ENCODE measurements at regions not wholly inside any gene's neighbourhood (a gene's known extent, or its start where the extent isn't known, plus 50 kb on each side); places are given as distances from the start of the nearest gene placed in this dataset.
"Not testable (repeated sequence)": the region's sequence is repeated elsewhere in the genome, so short reads cannot be mapped to it uniquely, and the experiment has no call there.

DNA sequence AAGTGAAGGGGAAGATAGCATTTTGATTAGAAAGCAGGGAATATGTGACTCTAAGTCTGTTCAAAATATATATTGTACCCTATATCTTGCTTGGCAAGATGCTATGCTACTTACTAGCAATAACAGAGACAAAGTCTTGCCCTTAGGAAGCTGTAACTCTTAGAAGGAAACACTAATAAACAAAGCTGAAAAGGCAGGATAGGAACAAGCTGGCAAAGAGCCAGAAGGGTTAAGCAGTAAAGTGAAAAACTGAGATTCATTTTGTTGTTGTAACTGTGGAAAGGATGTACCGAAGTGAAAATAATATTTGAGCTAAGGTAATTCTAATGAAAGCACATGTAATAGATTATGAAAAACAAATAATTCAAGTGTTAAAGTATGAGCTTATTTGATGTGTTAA, 527.1 kb upstream of the FLRT2 start:
- CTCF ChIA-PET, result interaction anchor here (0.5 to 0.6 kb wide), 2 partner anchors 28 to 1035 kb away, joined by 3 read pairs; no protein-coding TSS in a partner anchor

DNA sequence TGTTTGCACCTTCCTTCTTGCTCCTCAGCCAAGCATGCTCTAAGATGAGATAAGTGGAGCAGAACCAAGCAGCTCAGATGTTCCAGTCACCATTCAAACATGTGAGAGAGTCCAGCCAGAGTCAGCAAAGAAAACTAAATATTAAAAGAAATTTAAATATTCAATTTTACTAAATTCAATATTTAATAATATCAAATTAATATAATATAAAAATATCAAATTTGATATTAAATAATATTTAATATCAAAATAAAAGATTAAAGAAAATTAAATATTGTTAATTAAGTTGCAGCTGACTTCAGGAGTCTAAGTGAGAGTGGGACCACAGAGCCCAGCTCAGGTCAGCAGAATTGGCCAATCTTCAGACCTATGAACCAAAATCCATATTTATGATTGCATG, 526.1 kb upstream of the FLRT2 start:
- no peak for TF ChIP-seq TARDBP (IDR thresholded peaks at IDR 0.05)
- no peak for TF ChIP-seq SP1 (IDR thresholded peaks at IDR 0.05)
- TF ChIP-seq CTBP1 (IDR thresholded peaks at IDR 0.05; ENCODE audit: borderline replicate concordance), result no peak
- no peak for TF ChIP-seq FOXM1 (IDR thresholded peaks at IDR 0.05; ENCODE audit: borderline replicate concordance)
- no peak for TF ChIP-seq HDGF (IDR thresholded peaks at IDR 0.05; ENCODE audit: borderline replicate concordance)
- no peak for TF ChIP-seq NFRKB (IDR thresholded peaks at IDR 0.05)
- no peak for TF ChIP-seq LEF1 (IDR thresholded peaks at IDR 0.05; ENCODE audit: borderline replicate concordance)
- TF ChIP-seq ELF4 (IDR thresholded peaks at IDR 0.05), result no peak
- ChIA-PET CTCF (no interaction called here), POLR2A (no interaction called here)
- no peak for DNase-seq (ENCODE audit: extremely low spot score)

More for the DNA sequence above, 527.1 kb upstream of the FLRT2 start:
- no peak for DNase-seq (ENCODE audit: extremely low spot score)
- no peak for TF ChIP-seq CTBP1 (IDR thresholded peaks at IDR 0.05; ENCODE audit: borderline replicate concordance)
- POLR2A ChIA-PET, result no interaction called here

DNA sequence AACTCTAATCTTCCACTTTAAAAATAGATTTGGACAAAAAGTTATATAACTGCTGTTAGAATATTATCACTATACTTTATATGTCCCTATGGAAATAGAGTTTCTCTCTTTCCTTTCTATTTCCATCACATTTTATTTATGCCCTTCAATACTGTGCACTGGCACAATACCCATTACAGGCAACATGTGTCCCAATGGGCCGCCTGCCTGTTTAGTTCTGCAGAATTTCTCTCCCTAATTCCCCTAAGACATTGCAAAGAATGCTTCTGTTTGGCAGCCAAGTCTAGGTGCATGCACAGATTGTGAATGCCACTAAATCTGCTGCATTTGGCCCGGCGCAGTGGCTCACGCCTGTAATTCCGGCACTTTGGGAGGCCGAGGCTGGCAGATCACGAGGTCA, 520.4 kb upstream of the FLRT2 start:
- TF ChIP-seq ZNF384 (IDR thresholded peaks at IDR 0.05), result no peak
- no peak for TF ChIP-seq TARDBP (IDR thresholded peaks at IDR 0.05)
- TF ChIP-seq NFRKB (IDR thresholded peaks at IDR 0.05), result no peak
- no peak for TF ChIP-seq FOXM1 (IDR thresholded peaks at IDR 0.05; ENCODE audit: borderline replicate concordance)
- TF ChIP-seq FOXA1 (IDR thresholded peaks at IDR 0.05), result no peak
- no peak for TF ChIP-seq ELF4 (IDR thresholded peaks at IDR 0.05)
- TF ChIP-seq HDGF (IDR thresholded peaks at IDR 0.05; ENCODE audit: borderline replicate concordance), result no peak
- no peak for TF ChIP-seq SP1 (IDR thresholded peaks at IDR 0.05)
- TF ChIP-seq CTBP1 (IDR thresholded peaks at IDR 0.05; ENCODE audit: borderline replicate concordance), result no peak
- POLR2A ChIA-PET, result no interaction called here
- CTCF ChIA-PET, result no interaction called here
- no peak for DNase-seq (ENCODE audit: extremely low spot score)

DNA sequence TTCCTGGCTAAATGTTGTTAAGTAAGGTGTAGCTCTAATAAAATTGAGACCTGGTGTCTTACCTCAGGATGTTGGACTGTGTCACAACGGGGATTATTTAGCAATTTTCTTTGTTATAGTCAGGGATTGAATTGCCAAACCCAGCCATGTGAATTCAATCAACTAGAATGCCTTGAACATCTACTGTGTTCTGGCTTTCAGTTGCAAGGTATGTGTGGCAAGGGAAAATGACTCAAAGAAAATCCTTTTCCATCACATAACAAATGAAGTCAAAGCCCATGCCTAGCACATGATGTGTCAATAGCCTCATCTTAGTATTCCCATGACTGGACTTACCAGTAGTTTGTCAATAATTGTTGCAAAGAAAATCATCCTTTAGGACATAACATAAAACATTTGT, 519.8 kb upstream of the FLRT2 start:
- no peak for DNase-seq (ENCODE audit: extremely low spot score)
- ChIA-PET POLR2A (no interaction called here), CTCF (interaction anchor here (0.5 kb wide), 1 partner anchor 1757 kb away, joined by 3 read pairs; no protein-coding TSS in a partner anchor)
- TF ChIP-seq NFRKB (IDR thresholded peaks at IDR 0.05), result no peak
- no peak for TF ChIP-seq FOXA1 (IDR thresholded peaks at IDR 0.05)
- no peak for TF ChIP-seq LEF1 (IDR thresholded peaks at IDR 0.05; ENCODE audit: borderline replicate concordance)
- no peak for TF ChIP-seq SUZ12 (IDR thresholded peaks at IDR 0.05)
- TF ChIP-seq FOXM1 (IDR thresholded peaks at IDR 0.05; ENCODE audit: borderline replicate concordance), result no peak
- TF ChIP-seq BHLHE40 (IDR thresholded peaks at IDR 0.05; ENCODE audit: borderline replicate concordance), result no peak

DNA sequence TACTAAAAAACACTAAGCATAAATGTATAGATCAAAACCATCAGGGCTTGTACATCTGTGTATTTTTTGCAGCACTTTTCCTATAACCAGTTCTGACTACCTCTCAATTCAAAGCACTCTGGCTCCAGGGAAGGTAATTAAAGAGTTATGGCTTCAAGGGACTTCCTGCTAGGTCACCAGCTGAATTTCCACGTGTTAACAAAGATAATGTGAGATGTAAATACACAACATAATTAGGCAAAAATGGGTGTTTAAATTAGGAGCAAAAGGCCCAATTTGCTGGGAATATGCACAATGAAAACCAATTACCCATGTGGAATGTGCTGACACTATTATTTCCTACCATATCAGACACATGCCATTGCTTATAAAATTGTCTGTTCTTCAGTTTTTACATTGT, 513.4 kb upstream of the FLRT2 start:
- DNase-seq (ENCODE audit: extremely low spot score), result no peak
- CTCF ChIA-PET, result no interaction called here

DNA sequence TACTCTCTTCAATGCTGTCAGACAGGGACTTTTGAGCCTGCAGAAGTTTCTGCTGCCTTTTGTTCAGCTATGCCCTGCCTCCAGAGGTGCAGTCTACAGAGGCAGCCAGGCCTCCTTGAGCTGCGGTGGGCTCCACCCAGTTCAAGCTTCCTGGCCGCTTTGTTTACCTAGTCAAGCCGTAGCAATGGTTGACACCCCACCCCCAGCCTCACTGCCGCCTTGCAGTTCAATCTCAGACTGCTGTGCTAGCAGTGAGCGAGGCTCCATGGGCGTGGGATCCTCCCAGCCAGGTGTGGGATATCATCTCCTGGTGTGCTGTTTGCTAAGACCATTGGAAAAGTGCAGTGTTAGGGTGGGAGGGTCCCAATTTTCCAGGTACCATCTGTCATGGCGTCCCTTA, 506.1 kb upstream of the FLRT2 start:
- DNase-seq (ENCODE audit: extremely low spot score); POLR2A ChIA-PET; CTCF ChIA-PET: not testable (repeated sequence)

More for the DNA sequence above, 513.4 kb upstream of the FLRT2 start:
- POLR2A ChIA-PET, result no interaction called here
- no peak for TF ChIP-seq ELF4 (IDR thresholded peaks at IDR 0.05)

DNA sequence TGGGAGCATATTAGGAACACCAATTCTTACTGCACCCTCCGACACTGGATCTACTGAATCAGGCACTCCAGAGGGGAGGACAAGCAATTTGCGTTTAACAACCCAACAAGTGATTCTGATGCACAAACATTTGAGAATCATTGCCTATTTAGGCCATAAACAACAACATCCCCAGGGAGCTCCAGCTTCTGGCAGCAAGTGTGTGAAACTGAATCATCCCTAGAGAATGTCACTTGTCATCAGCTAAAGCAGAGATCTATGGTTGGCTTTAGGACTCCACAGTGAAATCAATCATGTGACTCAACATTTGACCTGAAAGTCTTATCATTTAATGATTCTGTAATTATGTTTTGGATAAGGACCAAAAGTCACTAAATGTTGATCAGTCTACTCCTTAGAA, 505.0 kb upstream of the FLRT2 start:
- POLR2A ChIA-PET, result no interaction called here
- CTCF ChIA-PET, result no interaction called here
- no peak for DNase-seq (ENCODE audit: extremely low spot score)
- no peak for TF ChIP-seq SP1 (IDR thresholded peaks at IDR 0.05)
- TF ChIP-seq FOXM1 (IDR thresholded peaks at IDR 0.05; ENCODE audit: borderline replicate concordance), result no peak
- no peak for TF ChIP-seq FOXA1 (IDR thresholded peaks at IDR 0.05)
- no peak for TF ChIP-seq LEF1 (IDR thresholded peaks at IDR 0.05; ENCODE audit: borderline replicate concordance)
- TF ChIP-seq HDGF (IDR thresholded peaks at IDR 0.05; ENCODE audit: borderline replicate concordance), result no peak
- TF ChIP-seq SUZ12 (IDR thresholded peaks at IDR 0.05), result no peak
- no peak for TF ChIP-seq ARNT (IDR thresholded peaks at IDR 0.05)
- TF ChIP-seq, protein P1, sequence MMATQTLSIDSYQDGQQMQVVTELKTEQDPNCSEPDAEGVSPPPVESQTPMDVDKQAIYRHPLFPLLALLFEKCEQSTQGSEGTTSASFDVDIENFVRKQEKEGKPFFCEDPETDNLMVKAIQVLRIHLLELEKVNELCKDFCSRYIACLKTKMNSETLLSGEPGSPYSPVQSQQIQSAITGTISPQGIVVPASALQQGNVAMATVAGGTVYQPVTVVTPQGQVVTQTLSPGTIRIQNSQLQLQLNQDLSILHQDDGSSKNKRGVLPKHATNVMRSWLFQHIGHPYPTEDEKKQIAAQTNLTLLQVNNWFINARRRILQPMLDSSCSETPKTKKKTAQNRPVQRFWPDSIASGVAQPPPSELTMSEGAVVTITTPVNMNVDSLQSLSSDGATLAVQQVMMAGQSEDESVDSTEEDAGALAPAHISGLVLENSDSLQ (IDR thresholded peaks at IDR 0.05), result no peak
- TF ChIP-seq CTBP1 (IDR thresholded peaks at IDR 0.05; ENCODE audit: borderline replicate concordance), result no peak
- TF ChIP-seq FOXK2 (IDR thresholded peaks at IDR 0.05), result no peak
- TF ChIP-seq ZNF384 (IDR thresholded peaks at IDR 0.05), result no peak
- TF ChIP-seq NFRKB (IDR thresholded peaks at IDR 0.05), result no peak
- no peak for TF ChIP-seq TARDBP (IDR thresholded peaks at IDR 0.05)
- no peak for TF ChIP-seq ELF4 (IDR thresholded peaks at IDR 0.05)
- no peak for TF ChIP-seq BHLHE40 (IDR thresholded peaks at IDR 0.05; ENCODE audit: borderline replicate concordance)
- TF ChIP-seq L3MBTL2 (conservative IDR thresholded peaks at IDR 0.05), result no peak

DNA sequence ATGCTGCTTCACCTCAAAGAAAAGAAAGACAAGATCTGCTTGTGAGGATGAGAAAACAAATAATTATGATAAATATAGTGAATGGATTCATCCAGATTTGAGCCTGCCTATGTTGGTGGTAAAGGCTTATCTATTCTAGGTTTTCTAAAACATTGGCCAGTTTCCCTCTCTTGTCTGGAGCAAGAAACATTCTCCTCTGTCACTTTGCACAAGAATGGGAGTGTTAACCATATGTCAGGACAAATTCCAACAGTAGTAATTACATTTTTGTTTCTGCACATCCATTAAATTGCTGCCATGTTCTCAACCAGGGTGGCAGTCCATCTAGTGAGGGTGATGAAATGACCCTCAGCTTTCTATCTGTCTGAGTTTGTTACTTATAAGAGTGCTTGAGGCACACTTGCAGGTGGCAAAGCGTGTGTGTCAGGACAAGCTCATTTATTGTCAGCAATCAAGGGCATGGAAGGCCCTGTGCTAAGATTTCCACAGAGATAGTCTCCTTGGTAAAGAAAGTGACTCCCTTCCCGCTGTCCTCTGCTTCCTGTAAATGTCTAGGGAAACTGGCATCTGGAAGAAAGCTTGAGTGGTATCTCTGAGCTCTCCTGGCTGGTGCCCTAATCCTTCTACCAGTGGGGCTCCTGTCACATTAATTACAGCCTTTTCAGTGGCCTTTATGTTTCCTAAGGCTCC, 502.1 kb upstream of the FLRT2 start:
- TF ChIP-seq SP1 (IDR thresholded peaks at IDR 0.05), result no peak
- TF ChIP-seq, protein P1 (IDR thresholded peaks at IDR 0.05), result no peak
- TF ChIP-seq BHLHE40 (IDR thresholded peaks at IDR 0.05; ENCODE audit: borderline replicate concordance), result no peak
- no peak for TF ChIP-seq CTBP1 (IDR thresholded peaks at IDR 0.05; ENCODE audit: borderline replicate concordance)
- no peak for TF ChIP-seq FOXK2 (IDR thresholded peaks at IDR 0.05)
- no peak for TF ChIP-seq L3MBTL2 (conservative IDR thresholded peaks at IDR 0.05)
- no peak for TF ChIP-seq FOXM1 (IDR thresholded peaks at IDR 0.05; ENCODE audit: borderline replicate concordance)
- no peak for TF ChIP-seq ELF4 (IDR thresholded peaks at IDR 0.05)
- TF ChIP-seq TARDBP (IDR thresholded peaks at IDR 0.05), result no peak
- TF ChIP-seq HDGF (IDR thresholded peaks at IDR 0.05; ENCODE audit: borderline replicate concordance), result no peak
- TF ChIP-seq ARNT (IDR thresholded peaks at IDR 0.05), result no peak
- no peak for TF ChIP-seq SUZ12 (IDR thresholded peaks at IDR 0.05)
- TF ChIP-seq LEF1 (IDR thresholded peaks at IDR 0.05; ENCODE audit: borderline replicate concordance), result no peak
- no peak for TF ChIP-seq NFRKB (IDR thresholded peaks at IDR 0.05)
- TF ChIP-seq FOXA1 (IDR thresholded peaks at IDR 0.05), result no peak
- TF ChIP-seq ZNF384 (IDR thresholded peaks at IDR 0.05), result no peak
- CTCF ChIA-PET, result interaction anchor here (0.6 kb wide), 1 partner anchor 584 kb away, joined by 3 read pairs; no protein-coding TSS in a partner anchor
- DNase-seq (ENCODE audit: extremely low spot score), result no peak
- POLR2A ChIA-PET, result no interaction called here
